GM19397 (cell line): ENCODE measurements at regions not wholly inside any gene's neighbourhood (a gene's known extent, or its start where the extent isn't known, plus 50 kb on each side); places are given as distances from the start of the nearest gene placed in this dataset.
A peak's percentile ranks its signal among the peaks of the same experiment; 100 is the strongest.
"Not testable (repeated sequence)": the region's sequence is repeated elsewhere in the genome, so short reads cannot be mapped to it uniquely, and the experiment has no call there.

ENCODE experiments used
- ATAC-seq: cut with Tn5 transposase; IDR thresholded peaks from one replicate; pipeline ENCODE4 v1.9.1; 2021; ENCODE audit warnings: mild to moderate bottlenecking, moderate library complexity; ENCODE audit not compliant: unreplicated experiment

DNA sequence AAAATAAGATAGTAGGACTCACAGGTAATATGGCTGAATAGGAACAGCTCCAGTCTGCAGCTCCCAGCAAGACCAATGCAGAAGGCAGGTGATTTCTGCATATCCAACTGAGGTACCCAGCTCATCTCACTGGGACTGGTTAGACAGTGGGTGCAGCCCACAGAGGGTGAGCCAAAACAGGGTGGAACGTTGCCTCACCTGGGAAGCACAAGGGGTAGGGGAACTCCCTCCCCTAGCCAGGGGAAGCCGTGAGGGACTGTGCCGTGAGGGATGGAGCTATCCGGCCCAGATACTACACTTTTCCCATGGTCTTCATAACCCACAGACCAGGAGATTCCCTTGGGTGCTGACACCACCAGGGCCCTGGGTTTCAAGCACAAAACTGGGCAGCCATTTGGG, 114.8 kb upstream of the GNAI1 start:
- not testable (repeated sequence) for ATAC-seq

- ATAC-seq = peak; percentile 98
Measured at GRCh38 chr7:80018941-80019808, 115.5 kb upstream of the GNAI1 start.

- ATAC-seq = no peak
Measured at GRCh38 chr7:80017101-80017698, 117.4 kb upstream of the GNAI1 start.

GRCh38 chr7:80014511-80014910, 120.1 kb upstream of the GNAI1 start:
- no peak for ATAC-seq

DNA sequence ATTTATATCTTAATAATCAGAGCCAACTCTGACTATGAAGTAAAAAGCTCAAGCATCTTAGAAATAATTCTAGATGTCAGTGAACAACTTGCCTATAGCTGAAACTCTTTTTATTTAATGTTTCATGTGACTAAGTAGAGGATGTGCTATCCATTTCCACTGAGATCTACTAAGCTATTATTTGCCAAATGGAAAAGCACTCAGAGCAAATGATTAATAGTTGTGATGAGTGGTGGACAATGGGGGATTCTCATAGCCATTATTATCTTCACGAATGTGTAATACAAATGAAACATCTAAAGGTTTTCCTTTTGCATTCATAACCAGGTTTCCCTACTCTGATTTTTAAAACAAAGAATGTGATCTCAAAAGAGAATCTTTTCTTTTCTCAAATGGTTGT, 126.6 kb upstream of the GNAI1 start:
- ATAC-seq = no peak

GRCh38 chr7:80002865-80003264, 131.8 kb upstream of the GNAI1 start:
- no peak for ATAC-seq

DNA sequence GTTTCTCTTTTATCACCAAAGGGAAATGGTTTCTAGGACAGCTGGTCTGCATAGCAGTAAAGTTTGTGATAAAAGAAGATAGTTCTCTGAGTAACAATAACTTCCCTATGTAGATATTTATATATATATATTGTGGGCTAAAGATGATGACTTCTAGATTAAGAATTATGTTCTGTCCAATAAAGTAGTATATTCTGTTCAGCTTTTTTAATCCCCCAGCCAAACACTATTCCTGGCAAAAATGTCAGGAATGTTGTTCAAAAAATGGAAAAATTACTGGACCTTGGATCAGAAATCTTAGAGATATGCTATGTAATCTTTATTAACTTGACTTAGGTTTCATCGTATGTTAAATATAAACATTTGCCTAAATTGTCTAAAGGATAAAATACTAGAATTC, 136.3 kb upstream of the GNAI1 start:
- ATAC-seq = no peak

DNA sequence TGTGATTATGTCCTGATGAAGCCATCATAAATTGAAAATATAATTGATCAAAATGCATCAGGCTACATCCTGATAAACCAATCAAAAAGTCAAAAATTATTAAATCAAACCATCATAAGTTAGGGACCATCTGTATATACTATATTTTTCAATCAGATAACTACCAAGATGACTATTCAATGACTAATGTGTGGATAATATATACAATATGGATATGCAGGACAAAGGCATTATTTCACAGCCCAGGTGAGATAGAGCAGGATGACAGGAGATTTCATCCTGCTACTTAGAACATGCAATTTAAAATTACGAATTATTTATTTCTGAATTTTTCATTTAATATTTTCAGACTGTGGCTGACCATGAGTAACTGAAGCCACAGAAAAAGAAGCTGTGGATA, 137.3 kb upstream of the GNAI1 start:
- no peak for ATAC-seq

DNA sequence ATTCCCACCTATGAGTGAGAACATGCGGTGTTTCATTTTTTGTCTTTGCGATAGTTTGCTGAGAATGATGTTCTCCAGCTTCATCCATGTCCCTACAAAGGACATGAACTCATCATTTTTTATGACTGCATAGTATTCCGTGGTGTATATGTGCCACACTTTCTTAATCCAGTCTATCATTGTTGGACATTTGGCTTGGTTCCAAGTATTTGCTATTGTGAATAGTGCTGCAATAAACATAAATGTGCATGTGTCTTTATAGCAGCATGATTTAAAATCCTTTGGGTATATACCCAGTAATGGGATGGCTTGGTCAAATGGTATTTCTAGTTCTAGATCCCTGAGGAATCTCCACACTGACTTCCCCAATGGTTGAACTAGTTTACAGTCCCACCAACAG, 138.9 kb upstream of the GNAI1 start:
- ATAC-seq = not testable (repeated sequence)

DNA sequence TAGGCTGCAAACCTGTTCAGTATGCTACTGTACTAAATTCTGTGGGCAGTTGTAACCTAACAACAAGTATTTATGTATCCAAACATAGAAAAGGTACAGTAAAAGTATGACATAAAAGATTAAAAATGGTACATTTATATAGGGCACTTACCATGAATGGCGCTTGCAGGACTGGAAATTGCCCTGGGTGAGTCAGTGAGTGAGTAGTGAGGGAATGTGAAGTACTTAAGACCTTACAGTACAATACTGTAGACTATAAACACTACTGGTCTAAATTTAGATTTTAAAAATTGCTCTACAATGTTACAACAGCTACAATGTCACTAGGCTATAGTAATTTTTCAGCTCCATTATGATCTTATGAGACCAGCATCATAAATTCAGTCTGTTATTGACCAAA, 146.0 kb upstream of the GNAI1 start:
- no peak for ATAC-seq

GRCh38 chr7:79984210-79984609, 150.4 kb upstream of the GNAI1 start:
- no peak for ATAC-seq

DNA sequence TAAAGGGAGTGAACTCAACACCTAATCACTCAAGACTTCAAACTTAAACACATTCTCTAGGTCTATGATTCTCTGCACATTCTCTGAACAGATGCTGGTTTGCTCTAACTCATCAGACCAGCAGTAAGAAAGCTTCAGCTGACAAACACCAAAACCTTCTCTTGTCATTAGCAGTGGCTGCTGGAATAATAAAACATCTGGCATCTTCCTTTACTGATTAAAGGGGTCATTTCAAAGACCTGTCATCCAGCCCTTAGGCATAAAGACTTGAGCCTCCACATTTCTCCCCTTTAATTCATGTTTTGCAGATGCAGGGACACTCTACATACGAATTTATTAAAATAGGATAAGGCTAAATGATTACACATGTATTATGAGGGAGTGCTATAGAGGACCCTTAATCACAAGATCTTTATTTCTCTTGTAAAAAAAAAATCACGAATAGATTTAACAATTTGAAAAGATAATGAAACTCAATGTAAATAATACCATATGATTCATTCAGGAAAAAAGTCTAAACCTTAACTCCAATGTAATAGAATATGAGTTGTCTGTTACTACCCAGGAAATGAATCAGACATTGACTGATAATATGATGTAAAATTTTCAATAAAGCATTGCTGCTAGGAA, 152.4 kb upstream of the GNAI1 start:
- no peak for ATAC-seq

DNA sequence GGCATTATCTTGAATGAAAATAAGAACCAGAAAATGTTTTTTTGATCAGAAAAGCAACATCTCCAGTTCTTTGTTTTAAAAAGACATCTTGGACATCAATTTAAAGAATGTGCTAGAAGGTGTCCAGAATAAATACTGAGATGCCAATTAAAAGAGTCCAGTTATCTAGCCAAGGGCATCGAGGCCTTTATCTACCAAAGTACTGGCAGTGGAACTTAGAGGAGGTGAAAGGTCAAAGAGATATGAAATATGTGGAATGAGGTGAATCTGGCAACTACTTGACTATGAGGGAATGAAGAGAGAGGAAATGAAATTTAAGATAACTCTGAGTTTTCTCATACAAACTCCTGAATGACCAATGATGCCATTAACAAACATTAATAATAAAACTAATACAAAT, 154.3 kb upstream of the GNAI1 start:
- ATAC-seq = no peak

- no peak for ATAC-seq
Measured at GRCh38 chr7:79979437-79979836, 155.2 kb upstream of the GNAI1 start.

DNA sequence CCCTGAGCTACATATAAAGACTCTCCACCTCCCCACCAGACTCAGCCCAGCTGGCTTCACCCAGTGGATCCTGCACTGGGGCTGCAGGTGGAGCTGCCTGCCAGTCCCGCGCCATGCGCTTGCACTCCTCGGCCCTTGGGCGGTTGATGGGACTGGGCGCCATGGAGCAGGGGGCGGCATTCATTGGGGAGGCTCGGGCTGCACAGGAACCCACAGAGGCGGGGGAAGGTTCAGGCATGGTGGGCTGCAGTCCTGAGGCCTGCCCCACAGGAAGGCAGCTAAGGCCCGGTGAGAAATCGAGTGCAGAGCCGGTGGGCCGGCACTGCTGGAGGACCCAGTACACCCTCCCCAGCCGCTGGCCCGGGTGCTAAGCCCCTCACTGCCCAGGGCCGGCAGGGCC, 157.2 kb upstream of the GNAI1 start:
- ATAC-seq = no peak

DNA sequence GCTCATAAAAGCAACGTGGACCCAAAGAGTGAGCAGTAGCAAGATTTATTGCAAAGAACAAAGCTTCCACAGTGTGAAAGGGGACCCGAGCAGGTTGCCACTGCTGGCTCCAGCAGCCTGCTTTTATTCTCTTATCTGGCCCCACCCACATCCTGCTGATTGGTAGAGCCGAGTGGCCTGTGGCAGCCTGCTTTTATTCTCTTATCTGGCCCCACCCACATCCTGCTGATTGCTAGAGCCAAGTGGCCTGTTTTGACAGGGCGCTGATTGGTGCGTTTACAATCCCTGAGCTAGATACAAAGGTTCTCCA, 158.0 kb upstream of the GNAI1 start:
- not testable (repeated sequence) for ATAC-seq

- ATAC-seq = not testable (repeated sequence)
Measured at GRCh38 chr7:79975986-79976710, 158.5 kb upstream of the GNAI1 start.

DNA sequence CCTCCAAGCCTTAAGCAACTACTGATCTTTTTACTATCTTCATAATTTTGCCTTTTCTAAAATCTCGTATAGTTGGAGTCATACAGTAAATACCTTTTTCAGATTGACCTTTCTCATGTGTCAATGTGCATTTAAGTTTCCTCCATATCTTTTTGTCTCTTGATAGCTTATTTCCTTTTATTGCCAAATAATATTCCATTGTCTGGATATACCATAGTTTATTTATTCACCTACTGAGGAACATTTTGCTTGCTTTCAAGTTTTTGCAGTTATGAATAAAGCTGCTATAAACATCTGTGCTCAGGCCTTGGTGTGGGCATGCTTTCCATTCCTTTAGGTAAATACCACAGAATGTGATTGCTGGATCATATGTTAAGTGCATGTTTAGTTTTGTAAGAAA, 161.2 kb upstream of the GNAI1 start:
- no peak for ATAC-seq

GRCh38 chr7:79971058-79971457, 163.6 kb upstream of the GNAI1 start:
- no peak for ATAC-seq

DNA sequence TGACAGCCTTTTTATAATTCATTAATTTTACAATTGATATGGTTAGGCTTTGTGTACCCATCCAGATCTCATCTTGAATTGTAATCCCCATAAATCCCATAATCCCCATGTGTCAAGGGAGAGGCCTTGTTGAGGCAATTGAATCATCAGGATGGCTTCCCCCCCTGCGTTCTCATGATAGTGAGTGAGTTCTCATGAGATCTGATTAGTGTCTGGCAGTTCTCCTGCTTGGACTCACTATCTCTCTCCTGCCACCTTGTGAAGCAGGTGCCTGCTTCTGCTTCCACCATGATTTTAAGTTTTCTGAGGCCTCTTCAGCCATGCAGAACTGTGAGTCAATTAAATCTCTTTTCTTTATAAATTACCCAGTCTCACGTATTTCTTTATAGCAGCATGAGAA, 165.7 kb upstream of the GNAI1 start:
- no peak for ATAC-seq

DNA sequence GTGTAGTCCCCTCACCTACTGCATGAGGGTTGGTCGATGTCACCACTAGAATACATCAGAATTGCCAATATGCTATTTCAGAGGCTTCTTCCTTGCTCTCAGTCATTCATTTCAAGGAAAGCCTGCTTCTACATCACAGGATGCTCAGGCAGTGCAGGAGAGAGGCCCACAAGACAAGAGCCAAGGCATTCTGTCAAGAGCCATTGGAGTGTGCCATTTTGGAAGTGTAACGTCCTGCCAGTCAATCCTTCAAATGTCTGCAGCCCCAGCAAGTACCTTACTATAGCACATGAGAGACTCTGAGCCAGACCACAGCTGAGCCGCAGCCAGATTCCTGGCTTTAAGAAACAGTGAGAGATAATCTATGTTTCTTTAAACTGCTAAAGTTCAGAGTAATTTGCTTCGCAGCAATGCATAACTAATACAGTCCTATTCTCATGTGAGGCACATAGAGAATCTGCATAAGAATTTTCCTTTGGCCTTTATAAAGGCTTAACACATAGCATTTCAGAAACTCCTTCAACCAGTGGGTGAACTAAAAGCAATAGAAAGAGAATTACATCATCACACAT, 166.5 kb upstream of the GNAI1 start:
- ATAC-seq = no peak
